ENCODE measurements at regions not wholly inside any gene's neighbourhood (a gene's known extent, or its start where the extent isn't known, plus 50 kb on each side); places are given as distances from the start of the nearest gene placed in this dataset.

GRCh38 chr2:150787353-150788093 is 300.1 kb upstream of the RND3 start:
- Histone ChIP-seq H3K36me3 (ENCODE audit: control insufficient read depth in 1 of 2, insufficient read depth in 2 of 2, low read length in 1 of 2) (no peaks in the 10 kb centered on the region), H3K27ac (ENCODE audit: low read depth in 1 of 2, low read length in 2 of 2) (no peak overlapping the region), H3K4me3 (ENCODE audit: low read length in 2 of 2) (no peak overlapping the region), H3K9me3 (ENCODE audit: control insufficient read depth, low read length) (peaks cover 2% of the 10 kb centered on the region), H3K4me1 (ENCODE audit: control insufficient read depth in 1 of 2, insufficient read depth in 2 of 2, low read length in 2 of 2) (no peaks in the 10 kb centered on the region), H3K27me3 (ENCODE audit: control insufficient read depth in 1 of 2, insufficient read depth in 2 of 2, low read length in 1 of 2) (no peaks in the 10 kb centered on the region)
- intact Hi-C loops (cut with DNase I): no loop called here
- DNase-seq: no peak
- 72 to 73% methylated on average over 6 of the region's 6 CpGs for WGBS, 2 donors
- no peak for ATAC-seq (ENCODE audit: low FRiP score)

GRCh38 chr2:150784389-150784788 is 296.9 kb upstream of the RND3 start:
- Histone ChIP-seq H3K4me1 (ENCODE audit: control insufficient read depth in 1 of 2, insufficient read depth in 2 of 2, low read length in 2 of 2) (no peaks in the 10 kb centered on the region), H3K4me3 (ENCODE audit: low read length in 2 of 2) (no peak overlapping the region), H3K36me3 (ENCODE audit: control insufficient read depth in 1 of 2, insufficient read depth in 2 of 2, low read length in 1 of 2) (no peaks in the 10 kb centered on the region), H3K9me3 (ENCODE audit: control insufficient read depth, low read length) (no peaks in the 10 kb centered on the region), H3K27ac (ENCODE audit: low read depth in 1 of 2, low read length in 2 of 2) (no peak overlapping the region), H3K27me3 (ENCODE audit: control insufficient read depth in 1 of 2, insufficient read depth in 2 of 2, low read length in 1 of 2) (no peaks in the 10 kb centered on the region)
- intact Hi-C loops (cut with DNase I): no loop called here
- DNase-seq: no peak
- 58% methylated on average over 3 of the region's 3 CpGs for WGBS, 2 donors
- ATAC-seq (ENCODE audit: low FRiP score): no peak

- intact Hi-C loops (cut with DNase I): no loop called here
- ATAC-seq (ENCODE audit: low FRiP score) (no peak), DNase-seq (no peak)
- H3K27me3 ChIP-seq (ENCODE audit: control insufficient read depth in 1 of 2, insufficient read depth in 2 of 2, low read length in 1 of 2): no peaks in the 10 kb centered on the region
- WGBS, 2 donors: 88 to 92% methylated on average over 4 of the region's 4 CpGs
- no peaks in the 10 kb centered on the region for H3K4me1 ChIP-seq (ENCODE audit: control insufficient read depth in 1 of 2, insufficient read depth in 2 of 2, low read length in 2 of 2)
- no peaks in the 10 kb centered on the region for H3K36me3 ChIP-seq (ENCODE audit: control insufficient read depth in 1 of 2, insufficient read depth in 2 of 2, low read length in 1 of 2)
- no peak overlapping the region for H3K27ac ChIP-seq (ENCODE audit: low read depth in 1 of 2, low read length in 2 of 2)
- no peak overlapping the region for H3K4me3 ChIP-seq (ENCODE audit: low read length in 2 of 2)
- H3K9me3 ChIP-seq (ENCODE audit: control insufficient read depth, low read length): no peaks in the 10 kb centered on the region
Measured at GRCh38 chr2:150783896-150784295, 296.4 kb upstream of the RND3 start.

GRCh38 chr2:150783015-150783414 is 295.5 kb upstream of the RND3 start:
- no peaks in the 10 kb centered on the region for H3K9me3 ChIP-seq (ENCODE audit: control insufficient read depth, low read length)
- H3K4me3 ChIP-seq (ENCODE audit: low read length in 2 of 2): no peak overlapping the region
- no peaks in the 10 kb centered on the region for H3K36me3 ChIP-seq (ENCODE audit: control insufficient read depth in 1 of 2, insufficient read depth in 2 of 2, low read length in 1 of 2)
- ATAC-seq (ENCODE audit: low FRiP score) (no peak), DNase-seq (no peak)
- no peaks in the 10 kb centered on the region for H3K4me1 ChIP-seq (ENCODE audit: control insufficient read depth in 1 of 2, insufficient read depth in 2 of 2, low read length in 2 of 2)
- no peaks in the 10 kb centered on the region for H3K27me3 ChIP-seq (ENCODE audit: control insufficient read depth in 1 of 2, insufficient read depth in 2 of 2, low read length in 1 of 2)
- 40 to 49% methylated on average over 3 of the region's 3 CpGs for WGBS, 2 donors
- no peak overlapping the region for H3K27ac ChIP-seq (ENCODE audit: low read depth in 1 of 2, low read length in 2 of 2)
- intact Hi-C loops (cut with DNase I): no loop called here

GRCh38 chr2:150782613-150783012 is 295.1 kb upstream of the RND3 start:
- Histone ChIP-seq H3K4me1 (ENCODE audit: control insufficient read depth in 1 of 2, insufficient read depth in 2 of 2, low read length in 2 of 2) (no peaks in the 10 kb centered on the region), H3K27ac (ENCODE audit: low read depth in 1 of 2, low read length in 2 of 2) (no peak overlapping the region), H3K27me3 (ENCODE audit: control insufficient read depth in 1 of 2, insufficient read depth in 2 of 2, low read length in 1 of 2) (no peaks in the 10 kb centered on the region), H3K36me3 (ENCODE audit: control insufficient read depth in 1 of 2, insufficient read depth in 2 of 2, low read length in 1 of 2) (no peaks in the 10 kb centered on the region), H3K4me3 (ENCODE audit: low read length in 2 of 2) (no peak overlapping the region), H3K9me3 (ENCODE audit: control insufficient read depth, low read length) (no peaks in the 10 kb centered on the region)
- intact Hi-C loops (cut with DNase I): no loop called here
- no peak for ATAC-seq (ENCODE audit: low FRiP score)
- WGBS, 2 donors: 88 to 95% methylated on average over 3 of the region's 3 CpGs
- no peak for DNase-seq

GRCh38 chr2:150781142-150781541 is 293.7 kb upstream of the RND3 start:
- intact Hi-C loops (cut with DNase I): no loop called here
- no peak for DNase-seq
- WGBS, 2 donors: 83% methylated on average over 7 of the region's 7 CpGs

GRCh38 chr2:150778828-150779227 is 291.4 kb upstream of the RND3 start:
- Histone ChIP-seq H3K4me3 (ENCODE audit: low read length in 2 of 2) (no peak overlapping the region), H3K9me3 (ENCODE audit: control insufficient read depth, low read length) (no peaks in the 10 kb centered on the region), H3K36me3 (ENCODE audit: control insufficient read depth in 1 of 2, insufficient read depth in 2 of 2, low read length in 1 of 2) (no peaks in the 10 kb centered on the region), H3K27me3 (ENCODE audit: control insufficient read depth in 1 of 2, insufficient read depth in 2 of 2, low read length in 1 of 2) (no peaks in the 10 kb centered on the region), H3K27ac (ENCODE audit: low read depth in 1 of 2, low read length in 2 of 2) (no peak overlapping the region), H3K4me1 (ENCODE audit: control insufficient read depth in 1 of 2, insufficient read depth in 2 of 2, low read length in 2 of 2) (no peaks in the 10 kb centered on the region)
- intact Hi-C loops (cut with DNase I): no loop called here
- no peak for DNase-seq
- no peak for ATAC-seq (ENCODE audit: low FRiP score)
- 19 to 27% methylated on average over 1 of the region's 1 CpG for WGBS, 2 donors

More at GRCh38 chr2:150781142-150781541, 293.7 kb upstream of the RND3 start:
- Histone ChIP-seq H3K36me3 (ENCODE audit: control insufficient read depth in 1 of 2, insufficient read depth in 2 of 2, low read length in 1 of 2) (no peaks in the 10 kb centered on the region), H3K4me3 (ENCODE audit: low read length in 2 of 2) (no peak overlapping the region), H3K4me1 (ENCODE audit: control insufficient read depth in 1 of 2, insufficient read depth in 2 of 2, low read length in 2 of 2) (no peaks in the 10 kb centered on the region), H3K27ac (ENCODE audit: low read depth in 1 of 2, low read length in 2 of 2) (no peak overlapping the region), H3K9me3 (ENCODE audit: control insufficient read depth, low read length) (no peaks in the 10 kb centered on the region), H3K27me3 (ENCODE audit: control insufficient read depth in 1 of 2, insufficient read depth in 2 of 2, low read length in 1 of 2) (no peaks in the 10 kb centered on the region)
- no peak for ATAC-seq (ENCODE audit: low FRiP score)

- ATAC-seq (ENCODE audit: low FRiP score): no peak
- Histone ChIP-seq H3K36me3 (ENCODE audit: control insufficient read depth in 1 of 2, insufficient read depth in 2 of 2, low read length in 1 of 2) (no peaks in the 10 kb centered on the region), H3K27me3 (ENCODE audit: control insufficient read depth in 1 of 2, insufficient read depth in 2 of 2, low read length in 1 of 2) (no peaks in the 10 kb centered on the region), H3K9me3 (ENCODE audit: control insufficient read depth, low read length) (no peaks in the 10 kb centered on the region), H3K4me3 (ENCODE audit: low read length in 2 of 2) (no peak overlapping the region), H3K27ac (ENCODE audit: low read depth in 1 of 2, low read length in 2 of 2) (no peak overlapping the region), H3K4me1 (ENCODE audit: control insufficient read depth in 1 of 2, insufficient read depth in 2 of 2, low read length in 2 of 2) (no peaks in the 10 kb centered on the region)
- no peak for DNase-seq
- intact Hi-C loops (cut with DNase I): no loop called here
- 90 to 96% methylated on average over 1 of the region's 1 CpG for WGBS, 2 donors
Measured at GRCh38 chr2:150769421-150769820, 282.0 kb upstream of the RND3 start.

GRCh38 chr2:150767991-150768746 is 280.7 kb upstream of the RND3 start:
- Histone ChIP-seq H3K4me1 (ENCODE audit: control insufficient read depth in 1 of 2, insufficient read depth in 2 of 2, low read length in 2 of 2) (no peaks in the 10 kb centered on the region), H3K27me3 (ENCODE audit: control insufficient read depth in 1 of 2, insufficient read depth in 2 of 2, low read length in 1 of 2) (no peaks in the 10 kb centered on the region), H3K36me3 (ENCODE audit: control insufficient read depth in 1 of 2, insufficient read depth in 2 of 2, low read length in 1 of 2) (no peaks in the 10 kb centered on the region), H3K4me3 (ENCODE audit: low read length in 2 of 2) (no peak overlapping the region), H3K9me3 (ENCODE audit: control insufficient read depth, low read length) (no peaks in the 10 kb centered on the region), H3K27ac (ENCODE audit: low read depth in 1 of 2, low read length in 2 of 2) (no peak overlapping the region)
- WGBS, 2 donors: 76 to 86% methylated on average over 5 of the region's 5 CpGs
- intact Hi-C loops (cut with DNase I): loop anchor here in 1 of 2 donors (2.0 kb wide), 1 partner anchor 53 kb away; no protein-coding TSS in a partner anchor
- DNase-seq (no peak), ATAC-seq (ENCODE audit: low FRiP score) (no peak)

All from aorta (tissue), 5 donors.